HFF-Myc (cell line): ENCODE measurements at regions not wholly inside any gene's neighbourhood (a gene's known extent, or its start where the extent isn't known, plus 50 kb on each side); places are given as distances from the start of the nearest gene placed in this dataset.

Experiments
- DNase-seq: peaks from one replicate; pipeline ENCODE4 v3.0.0-alpha.2; 2011; ENCODE audit warnings: low read depth; ENCODE audit errors: extremely low read depth
- H3K4me3 ChIP-seq: replicated peaks from 2 replicates; pipeline ENCODE4 v1.5.1; 2011; ENCODE audit warnings: low read depth, mild to moderate bottlenecking, control low read depth, low read length
- TF ChIP-seq, protein P1 (sequence below): IDR thresholded peaks from 2 replicates; pipeline ENCODE4 v1.5.1; 2012; ENCODE audit warnings: mild to moderate bottlenecking, low read depth, low read length, control low read depth; ENCODE audit errors: missing control alignments

DNA sequence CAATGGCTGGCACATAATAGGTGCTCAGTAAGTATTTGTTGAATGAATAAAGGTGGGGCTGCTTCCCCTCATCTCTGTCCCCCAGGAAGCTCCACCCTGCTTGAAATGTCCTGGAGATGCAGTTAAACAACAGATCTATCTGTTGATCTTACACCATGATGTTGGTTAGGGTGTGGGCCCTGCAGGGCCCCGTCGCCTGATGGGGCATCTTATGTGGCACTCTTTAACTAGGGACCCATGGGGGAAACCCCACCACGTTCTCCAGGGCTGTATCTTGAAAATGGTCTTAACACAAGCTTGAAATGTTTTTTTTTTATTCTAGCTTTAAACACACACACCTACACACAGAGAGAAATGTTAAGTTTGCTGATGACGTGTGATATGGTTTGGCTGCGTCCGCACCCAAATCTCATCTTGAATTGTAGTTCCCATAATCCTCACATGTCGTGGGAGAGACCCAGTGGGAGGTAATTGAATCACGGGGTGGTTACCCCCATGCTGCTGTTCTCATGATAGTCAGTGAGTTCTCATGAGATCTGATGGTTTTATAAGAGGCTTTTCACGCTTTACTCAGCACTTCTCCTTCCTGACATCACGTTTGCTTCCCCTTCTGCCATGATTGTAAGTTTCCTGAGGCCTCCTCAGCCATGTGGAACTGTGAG lies 741.7 kb downstream of the VRK1 start:
- no peak overlapping the region for H3K4me3 ChIP-seq
- no peak for DNase-seq

DNA sequence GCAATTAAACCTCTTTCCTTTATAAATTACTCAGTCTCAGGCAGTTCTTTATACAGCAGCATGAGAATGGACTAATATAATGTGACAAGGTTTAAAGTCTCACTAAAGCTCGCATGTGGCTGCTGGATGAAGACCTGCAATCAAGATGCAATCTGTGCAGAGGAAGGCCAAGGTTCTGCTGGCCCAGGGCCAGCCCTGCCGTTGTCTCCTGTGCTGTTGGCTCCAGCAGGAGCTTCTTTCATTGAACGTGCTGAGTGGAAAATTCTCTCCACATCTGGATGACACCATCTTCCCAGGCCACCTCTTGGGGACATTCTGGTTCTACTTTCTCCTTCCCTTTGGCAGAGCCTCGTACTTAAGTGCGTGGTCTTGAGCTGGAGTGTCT lies 742.2 kb downstream of the VRK1 start:
- TF ChIP-seq, protein P1, sequence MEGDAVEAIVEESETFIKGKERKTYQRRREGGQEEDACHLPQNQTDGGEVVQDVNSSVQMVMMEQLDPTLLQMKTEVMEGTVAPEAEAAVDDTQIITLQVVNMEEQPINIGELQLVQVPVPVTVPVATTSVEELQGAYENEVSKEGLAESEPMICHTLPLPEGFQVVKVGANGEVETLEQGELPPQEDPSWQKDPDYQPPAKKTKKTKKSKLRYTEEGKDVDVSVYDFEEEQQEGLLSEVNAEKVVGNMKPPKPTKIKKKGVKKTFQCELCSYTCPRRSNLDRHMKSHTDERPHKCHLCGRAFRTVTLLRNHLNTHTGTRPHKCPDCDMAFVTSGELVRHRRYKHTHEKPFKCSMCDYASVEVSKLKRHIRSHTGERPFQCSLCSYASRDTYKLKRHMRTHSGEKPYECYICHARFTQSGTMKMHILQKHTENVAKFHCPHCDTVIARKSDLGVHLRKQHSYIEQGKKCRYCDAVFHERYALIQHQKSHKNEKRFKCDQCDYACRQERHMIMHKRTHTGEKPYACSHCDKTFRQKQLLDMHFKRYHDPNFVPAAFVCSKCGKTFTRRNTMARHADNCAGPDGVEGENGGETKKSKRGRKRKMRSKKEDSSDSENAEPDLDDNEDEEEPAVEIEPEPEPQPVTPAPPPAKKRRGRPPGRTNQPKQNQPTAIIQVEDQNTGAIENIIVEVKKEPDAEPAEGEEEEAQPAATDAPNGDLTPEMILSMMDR, result no peak
- no peak for DNase-seq
- H3K4me3 ChIP-seq, result no peak overlapping the region

More for the DNA sequence above, 741.7 kb downstream of the VRK1 start:
- TF ChIP-seq, protein P1, result no peak

DNA sequence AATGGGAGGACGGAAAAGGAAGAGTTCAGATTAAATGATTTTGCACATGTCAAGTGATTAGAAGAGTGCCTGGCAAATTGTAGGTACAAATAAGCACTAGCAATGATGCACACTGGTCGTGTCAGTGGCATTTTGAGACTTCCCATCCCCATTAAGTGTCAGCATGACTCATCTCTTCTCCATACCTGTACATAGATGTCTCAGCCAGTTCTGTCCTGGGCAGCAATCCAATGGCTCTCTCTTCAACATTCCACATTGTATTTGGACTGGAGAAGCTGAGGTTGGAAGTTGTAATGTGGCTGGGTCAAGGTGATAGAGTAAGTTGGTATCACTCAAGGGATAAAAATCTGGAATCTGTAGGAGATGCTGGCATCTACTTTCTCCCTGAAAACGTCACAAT lies 742.7 kb downstream of the VRK1 start:
- TF ChIP-seq, protein P1, result no peak
- no peak for DNase-seq

DNA sequence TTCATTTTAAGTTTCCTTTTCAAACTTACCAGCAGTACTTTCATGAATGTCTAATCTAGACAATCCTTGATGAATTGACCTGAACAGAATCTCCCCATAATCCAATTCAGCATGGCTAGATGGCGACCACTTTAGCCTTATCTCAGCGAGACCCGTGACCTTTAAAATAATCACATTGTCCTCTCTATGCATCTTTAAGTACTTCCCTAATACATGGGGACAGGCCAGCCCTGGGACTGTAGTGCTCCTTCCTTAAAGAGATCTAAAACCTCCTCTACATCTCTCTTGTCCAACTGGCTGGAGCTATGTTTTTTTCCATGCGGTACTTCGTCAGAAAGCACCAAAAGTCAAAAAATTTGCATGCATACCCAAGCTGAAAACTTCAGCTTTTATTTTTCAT lies 746.0 kb downstream of the VRK1 start:
- no peak for DNase-seq
- TF ChIP-seq, protein P1, result no peak
- H3K4me3 ChIP-seq, result no peak overlapping the region

More for the DNA sequence above, 742.7 kb downstream of the VRK1 start:
- no peak overlapping the region for H3K4me3 ChIP-seq

DNA sequence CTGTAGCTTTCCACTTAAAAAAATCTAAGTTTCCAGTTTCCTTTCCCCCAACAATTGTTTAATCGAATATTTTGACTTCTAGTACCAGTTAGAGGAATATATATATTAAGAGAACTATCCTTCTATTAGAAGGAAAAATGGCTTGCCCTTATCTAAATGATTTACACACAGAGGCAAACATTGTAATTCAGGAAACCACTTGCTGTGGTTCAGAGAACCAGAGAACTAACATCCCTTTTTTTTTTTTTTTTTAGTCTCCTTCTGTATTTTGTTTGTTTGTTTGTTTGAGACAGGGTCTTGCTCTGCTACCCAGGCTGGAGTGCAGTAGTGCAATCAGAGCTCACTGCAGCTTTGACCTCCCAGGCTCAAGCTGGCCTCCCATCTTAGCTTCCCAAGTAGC lies 746.6 kb downstream of the VRK1 start:
- TF ChIP-seq, protein P1, result no peak
- H3K4me3 ChIP-seq, result no peak overlapping the region
- no peak for DNase-seq

DNA sequence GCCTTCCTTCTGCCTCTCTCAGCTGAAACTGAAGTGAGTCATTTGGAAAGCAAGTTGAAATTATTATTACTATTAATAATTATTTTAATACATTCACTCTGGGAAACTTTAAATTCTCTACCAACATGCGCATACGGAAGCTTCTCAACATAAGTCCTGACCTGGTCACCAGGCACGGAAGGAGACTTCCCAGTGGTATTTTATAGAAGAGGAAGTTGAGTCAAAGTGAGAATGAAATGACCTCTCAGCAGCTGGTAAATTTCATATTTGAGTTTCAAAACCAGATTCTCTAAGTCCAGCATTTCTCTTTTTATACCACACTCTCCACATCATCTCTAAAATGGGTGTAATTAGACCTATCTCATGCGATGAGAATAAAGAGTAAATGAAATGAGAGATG lies 747.4 kb downstream of the VRK1 start:
- no peak for DNase-seq
- TF ChIP-seq, protein P1, result no peak
- H3K4me3 ChIP-seq, result no peak overlapping the region

DNA sequence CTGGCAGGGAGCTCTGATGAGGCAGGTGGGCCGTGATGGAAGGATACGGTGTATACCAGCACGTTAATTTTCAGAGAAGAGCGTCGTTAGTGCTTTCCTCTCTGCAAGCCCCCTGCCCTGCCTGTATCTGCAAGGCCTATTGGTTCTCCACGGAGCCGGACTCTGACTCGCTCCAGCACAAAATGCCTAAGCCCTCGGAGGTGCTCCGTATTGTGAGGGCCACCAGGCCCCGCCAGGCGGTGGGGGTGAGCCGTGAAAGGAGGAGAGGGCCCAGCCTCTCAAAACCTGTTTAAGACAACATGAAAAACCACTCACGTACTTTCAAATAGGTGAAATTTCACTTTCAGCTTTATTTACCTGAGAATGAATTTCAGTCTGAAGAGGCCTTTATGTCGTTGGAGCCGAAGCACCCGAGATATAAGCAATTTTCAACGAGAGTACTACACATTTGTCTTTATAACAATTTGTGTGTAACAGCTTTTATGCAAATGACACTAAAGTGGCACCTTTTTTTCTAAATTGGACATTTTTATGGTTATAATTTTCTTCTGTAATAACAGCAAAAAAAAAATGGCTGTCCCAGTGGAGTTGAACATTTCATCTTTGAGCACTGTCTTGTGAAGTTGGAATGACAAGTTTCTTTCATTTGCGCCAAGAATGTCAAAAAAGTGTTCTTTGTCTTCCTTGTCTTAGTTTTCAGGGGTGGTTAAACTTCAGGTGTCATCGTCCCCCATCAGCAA lies 749.5 kb downstream of the VRK1 start:
- no peak overlapping the region for H3K4me3 ChIP-seq
- DNase-seq, result no peak
- TF ChIP-seq, protein P1, result no peak
